HUES6 (cell line): ENCODE measurements at regions not wholly inside any gene's neighbourhood (a gene's known extent, or its start where the extent isn't known, plus 50 kb on each side); places are given as distances from the start of the nearest gene placed in this dataset.

Source experiments
- H3K27ac ChIP-seq: 2 replicates; pipeline ENCODE4 v1.7.0; 2013; ENCODE audit warnings: low read depth, mild to moderate bottlenecking, low read length, inconsistent platforms
- H3K27me3 ChIP-seq: 2 replicates; pipeline ENCODE4 v1.6.1; 2013; ENCODE audit warnings: low read length; ENCODE audit not compliant: control insufficient read depth, insufficient read depth
- H3K36me3 ChIP-seq: 2 replicates; pipeline ENCODE4 v1.6.1; 2013; ENCODE audit warnings: low read length; ENCODE audit not compliant: control insufficient read depth, insufficient read depth
- H3K4me1 ChIP-seq: 2 replicates; pipeline ENCODE4 v1.6.1; 2013; ENCODE audit warnings: low read length; ENCODE audit not compliant: control insufficient read depth, insufficient read depth
- H3K4me3 ChIP-seq: 2 replicates; pipeline ENCODE4 v1.5.1; 2013; ENCODE audit warnings: low read depth, low read length
- H3K9ac ChIP-seq: one replicate; pipeline ENCODE4 v1.6.1; 2013; ENCODE audit warnings: mild to moderate bottlenecking, low read length
- H3K9me3 ChIP-seq: 2 replicates; pipeline ENCODE4 v1.6.1; 2013; ENCODE audit warnings: low read depth, low read length; ENCODE audit not compliant: control insufficient read depth, insufficient read depth

DNA sequence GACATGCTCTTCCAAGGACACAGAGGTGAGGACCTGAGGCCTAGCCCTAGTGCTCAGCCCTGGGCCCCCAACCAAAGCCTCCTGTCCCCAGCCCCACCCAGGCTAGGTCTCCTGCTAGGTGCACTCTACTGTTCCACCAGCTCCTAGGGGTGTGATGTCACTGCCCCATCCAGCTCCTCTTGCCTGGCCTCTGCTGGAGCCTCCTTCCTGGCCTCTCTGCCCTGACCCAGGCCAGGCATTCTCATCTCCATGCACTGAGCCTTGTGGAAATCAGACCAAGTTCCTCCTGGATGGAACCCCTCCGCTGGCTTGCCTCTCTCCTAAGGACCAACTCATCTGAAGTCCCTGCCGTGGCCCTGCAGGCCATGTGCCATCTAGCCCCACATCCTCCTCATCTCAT is 156.8 kb downstream of the INHBB start:
- Histone ChIP-seq H3K27me3 (peaks cover 40% of the 10 kb centered on the region; the same call in 1 of the 2 replicates), H3K9ac (no peak overlapping the region), H3K4me1 (no peaks in the 10 kb centered on the region), H3K36me3 (no peaks in the 10 kb centered on the region), H3K27ac (no peak overlapping the region), H3K4me3 (no peak overlapping the region), H3K9me3 (no peaks in the 10 kb centered on the region)

- Histone ChIP-seq H3K4me1 (no peaks in the 10 kb centered on the region), H3K4me3 (no peak overlapping the region), H3K9me3 (no peaks in the 10 kb centered on the region), H3K36me3 (no peaks in the 10 kb centered on the region), H3K27ac (no peak overlapping the region), H3K27me3 (peaks cover 36% of the 10 kb centered on the region; the same call in 1 of the 2 replicates), H3K9ac (no peak overlapping the region)
Measured at GRCh38 chr2:120503206-120503792, 157.4 kb downstream of the INHBB start.

- Histone ChIP-seq H3K4me3 (no peak overlapping the region), H3K9ac (no peak overlapping the region), H3K27ac (no peak overlapping the region), H3K9me3 (no peaks in the 10 kb centered on the region), H3K4me1 (no peaks in the 10 kb centered on the region), H3K27me3 (peaks cover 32% of the 10 kb centered on the region; the same call in 1 of the 2 replicates), H3K36me3 (no peaks in the 10 kb centered on the region)
Measured at GRCh38 chr2:120503793-120504571, 158.0 kb downstream of the INHBB start.

DNA sequence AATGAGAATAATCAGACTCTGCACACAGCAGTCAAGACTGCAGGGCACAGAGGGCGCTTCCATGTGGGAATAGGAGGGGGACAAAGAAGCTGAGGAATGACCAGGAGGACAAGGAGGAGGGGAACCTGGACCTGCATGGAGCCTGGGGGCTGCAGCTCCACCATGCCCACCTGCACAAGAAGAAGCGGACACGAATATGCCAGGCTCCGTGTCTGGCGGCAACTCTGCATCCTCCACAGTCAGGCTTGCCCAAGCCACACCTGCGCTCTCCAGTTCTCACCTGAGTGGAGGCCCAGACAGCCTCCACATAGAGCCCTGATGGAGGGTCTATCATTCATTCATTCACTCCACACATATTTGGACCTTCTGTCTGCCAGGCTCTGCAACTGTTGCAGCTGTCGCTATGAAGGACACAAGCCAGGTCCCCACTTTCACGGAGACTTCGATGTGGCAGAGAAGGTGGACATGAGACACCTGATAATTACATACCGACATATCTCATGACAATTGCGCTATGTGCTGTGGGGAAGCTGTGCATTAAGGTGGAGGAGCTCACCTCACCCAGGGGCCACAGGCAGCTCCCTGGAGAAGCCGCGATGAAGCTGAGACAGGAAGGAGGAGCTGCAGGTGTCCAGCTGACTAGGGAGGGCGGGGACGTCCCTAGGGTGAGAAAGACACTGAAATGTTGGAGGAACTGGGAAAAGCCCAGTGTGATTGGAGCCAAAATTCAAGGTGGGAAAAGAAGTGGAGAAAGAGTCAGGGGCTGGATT is 159.2 kb downstream of the INHBB start:
- H3K36me3 ChIP-seq: no peaks in the 10 kb centered on the region
- peaks cover 32% of the 10 kb centered on the region; the same call in 1 of the 2 replicates for H3K27me3 ChIP-seq
- no peaks in the 10 kb centered on the region for H3K4me1 ChIP-seq
- no peak overlapping the region for H3K27ac ChIP-seq
- H3K9me3 ChIP-seq: no peaks in the 10 kb centered on the region
- H3K9ac ChIP-seq: no peak overlapping the region
- no peak overlapping the region for H3K4me3 ChIP-seq

DNA sequence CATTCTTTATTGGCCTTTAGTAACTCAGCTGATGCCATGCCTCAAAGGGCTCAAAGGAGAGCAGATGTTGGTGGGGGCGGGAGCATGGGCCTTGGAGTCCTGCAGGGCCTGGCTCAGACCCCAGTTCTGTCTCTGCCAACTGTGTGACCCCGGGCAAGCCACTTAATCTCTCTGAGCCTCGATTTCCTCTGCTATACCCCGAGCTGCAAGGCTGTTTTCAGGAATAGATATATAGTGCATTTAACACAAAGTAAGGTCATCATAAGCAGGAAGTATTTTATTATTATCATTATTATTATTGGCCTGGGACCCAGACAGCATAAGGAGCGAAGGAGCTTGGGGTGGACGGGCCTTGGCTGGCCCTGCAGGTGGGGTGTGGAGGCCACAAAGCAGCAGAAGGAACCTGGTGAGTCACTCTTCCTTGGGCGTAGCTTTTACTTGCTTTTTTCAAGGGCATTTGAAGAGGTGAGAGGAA is 162.7 kb downstream of the INHBB start:
- H3K4me1 ChIP-seq: peaks cover 8% of the 10 kb centered on the region
- no peak overlapping the region for H3K9ac ChIP-seq
- no peaks in the 10 kb centered on the region for H3K36me3 ChIP-seq
- H3K4me3 ChIP-seq: no peak overlapping the region
- no peaks in the 10 kb centered on the region for H3K9me3 ChIP-seq
- no peak overlapping the region for H3K27ac ChIP-seq
- H3K27me3 ChIP-seq: peaks cover 51% of the 10 kb centered on the region

GRCh38 chr2:120509213-120509815 is 163.4 kb downstream of the INHBB start:
- Histone ChIP-seq H3K9me3 (no peaks in the 10 kb centered on the region), H3K27ac (no peak overlapping the region), H3K9ac (no peak overlapping the region), H3K4me3 (no peak overlapping the region), H3K36me3 (no peaks in the 10 kb centered on the region), H3K4me1 (peaks cover 8% of the 10 kb centered on the region), H3K27me3 (peaks cover 55% of the 10 kb centered on the region)

DNA sequence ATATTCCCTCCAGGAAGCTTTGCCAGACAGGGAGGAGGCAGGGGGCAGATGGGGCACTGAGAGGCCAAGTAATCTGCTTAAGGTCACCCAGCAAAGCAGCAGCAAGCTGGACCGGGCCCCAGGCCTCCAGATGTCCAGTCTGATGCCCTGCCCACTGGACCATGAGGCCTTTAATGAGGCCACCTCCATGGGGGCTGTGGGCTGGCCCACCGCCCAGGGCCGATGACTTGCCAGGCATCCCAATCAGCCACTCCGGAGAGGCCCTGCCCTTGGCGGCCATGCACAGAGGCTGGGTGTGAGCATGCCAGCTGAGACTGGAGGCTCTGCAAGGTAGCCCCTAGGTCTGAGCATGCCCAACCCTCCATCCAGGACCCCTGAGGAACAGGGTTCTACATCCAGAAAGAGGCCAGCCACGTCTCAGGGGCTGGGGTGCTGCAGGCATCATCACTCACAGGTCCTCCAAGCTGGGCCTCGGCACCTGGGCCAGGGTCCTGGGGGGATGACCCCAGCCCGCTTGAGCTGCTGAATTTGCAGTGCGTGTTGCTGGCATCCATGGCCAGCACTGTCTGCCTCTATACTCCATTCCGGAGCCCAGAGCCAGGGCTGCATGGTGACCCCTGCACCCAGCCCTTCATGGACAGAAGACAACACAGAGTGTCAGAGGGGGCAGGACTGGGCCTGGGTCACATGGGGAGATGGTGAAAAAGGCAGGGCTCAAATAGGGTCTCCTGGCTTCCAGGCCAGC is 164.2 kb downstream of the INHBB start:
- H3K27me3 ChIP-seq: peaks cover 63% of the 10 kb centered on the region
- H3K9ac ChIP-seq: no peak overlapping the region
- H3K4me3 ChIP-seq: no peak overlapping the region
- peaks cover 8% of the 10 kb centered on the region for H3K4me1 ChIP-seq
- H3K27ac ChIP-seq: no peak overlapping the region
- H3K9me3 ChIP-seq: no peaks in the 10 kb centered on the region
- H3K36me3 ChIP-seq: no peaks in the 10 kb centered on the region

DNA sequence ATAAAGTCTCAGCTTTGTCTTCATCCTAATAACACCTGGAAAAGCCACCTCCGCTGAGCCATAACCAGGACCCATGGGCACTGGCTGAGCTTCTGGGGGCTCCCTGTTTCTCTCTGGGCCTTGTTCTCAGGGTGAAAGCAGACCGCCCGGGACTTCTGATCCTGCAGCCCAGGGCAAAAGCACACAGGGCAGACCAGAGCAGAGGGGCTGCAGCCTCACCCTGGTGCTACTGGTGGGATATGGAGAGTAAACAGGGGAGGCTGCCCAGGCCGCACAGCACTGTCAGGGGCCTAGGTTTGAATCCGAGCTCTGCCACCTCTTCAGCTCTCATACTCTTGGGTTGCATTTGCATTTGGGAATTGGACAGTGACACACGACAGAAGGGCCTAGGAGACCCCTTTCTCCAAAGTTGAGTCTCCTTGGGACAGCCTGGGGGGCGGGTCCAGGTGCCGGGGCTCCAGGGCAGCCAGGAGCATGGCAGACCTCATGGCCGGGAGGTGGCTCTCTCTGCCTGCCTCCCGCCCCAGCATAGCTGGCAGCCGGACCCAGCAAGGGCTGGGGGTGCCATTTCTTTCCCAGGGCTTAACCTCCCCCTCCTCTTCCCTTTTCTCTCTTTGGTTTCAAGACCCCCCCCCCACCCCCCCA is 164.9 kb downstream of the INHBB start:
- H3K9me3 ChIP-seq: no peaks in the 10 kb centered on the region
- no peak overlapping the region for H3K9ac ChIP-seq
- H3K4me1 ChIP-seq: peaks cover 8% of the 10 kb centered on the region
- H3K36me3 ChIP-seq: no peaks in the 10 kb centered on the region
- H3K4me3 ChIP-seq: no peak overlapping the region
- no peak overlapping the region for H3K27ac ChIP-seq
- peaks cover 69% of the 10 kb centered on the region for H3K27me3 ChIP-seq

DNA sequence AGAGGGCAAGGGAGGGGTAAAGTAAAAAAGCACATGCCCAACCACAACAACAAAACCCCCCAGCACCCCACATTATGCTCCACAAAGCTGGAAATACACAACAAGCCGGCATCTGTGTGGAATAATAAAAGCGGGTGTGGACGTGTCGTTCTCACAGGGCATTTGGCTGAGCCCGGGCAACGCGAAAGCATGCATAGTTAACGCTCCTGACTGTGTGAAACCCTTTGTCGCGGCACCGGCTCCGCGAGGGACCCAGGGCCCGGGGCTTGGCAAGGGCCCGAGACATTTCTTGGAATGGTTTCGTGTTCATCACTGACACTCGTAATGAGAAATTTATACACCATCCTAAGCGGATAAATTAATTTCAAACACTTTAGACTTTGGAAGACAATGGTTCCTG is 165.6 kb downstream of the INHBB start:
- Histone ChIP-seq H3K9ac (no peak overlapping the region), H3K36me3 (no peaks in the 10 kb centered on the region), H3K27ac (no peak overlapping the region), H3K9me3 (no peaks in the 10 kb centered on the region), H3K4me1 (peaks cover 8% of the 10 kb centered on the region), H3K4me3 (no peak overlapping the region), H3K27me3 (peaks cover 71% of the 10 kb centered on the region)
